Thoracic aorta (tissue), 2 donors: ENCODE measurements at regions not wholly inside any gene's neighbourhood (a gene's known extent, or its start where the extent isn't known, plus 50 kb on each side); places are given as distances from the start of the nearest gene placed in this dataset.

ENCODE experiments used
- ATAC-seq: fragments of 150-250 bp; one replicate; pipeline ENCODE4 v1.8.0; 2017; ENCODE audit warnings: low read depth; ENCODE audit not compliant: insufficient number of reproducible peaks, low FRiP score
- DNase-seq: peaks from one replicate; pipeline ENCODE4 v3.0.0-alpha.2; 2020; ENCODE audit warnings: low spot score
- H3K27ac ChIP-seq, 2 donors: fragments of 200-600 bp; sonication (generic); 1 replicate in 1 of 2; 2 replicates in 1 of 2; pipeline ENCODE4 v1.5.1; 2016; ENCODE audit warnings: mild to moderate bottlenecking in 2 of 2, moderate library complexity in 2 of 2
- H3K27me3 ChIP-seq: fragments of 200-600 bp; sonication (generic); replicated peaks from 2 replicates; pipeline ENCODE4 v1.6.0; 2016; ENCODE audit warnings: mild to moderate bottlenecking; ENCODE audit not compliant: insufficient read depth
- H3K36me3 ChIP-seq: fragments of 200-600 bp; sonication (generic); one replicate; pipeline ENCODE4 v1.5.1; 2016
- H3K4me1 ChIP-seq, 2 donors: fragments of 200-600 bp; sonication (generic); 1 replicate in 1 of 2; 2 replicates in 1 of 2; pipeline versions ENCODE4 v1.5.1 to v1.6.0; 2016; ENCODE audit warnings: low read depth in 2 of 2, mild to moderate bottlenecking in 1 of 2; ENCODE audit not compliant: control insufficient read depth in 1 of 2
- H3K4me3 ChIP-seq: fragments of 200-600 bp; sonication (generic); 2 replicates; pipeline ENCODE4 v1.5.1; 2016; ENCODE audit warnings: mild to moderate bottlenecking
- H3K9me3 ChIP-seq: fragments of 200-600 bp; sonication (generic); 2 replicates; pipeline ENCODE4 v1.5.1; 2016
- TF ChIP-seq, protein P1 (sequence below): fragments of 200-600 bp; sonication (generic); IDR thresholded peaks from one replicate; pipeline ENCODE4 v1.5.1; 2019; ENCODE audit warnings: antibody characterized with exemption

DNA sequence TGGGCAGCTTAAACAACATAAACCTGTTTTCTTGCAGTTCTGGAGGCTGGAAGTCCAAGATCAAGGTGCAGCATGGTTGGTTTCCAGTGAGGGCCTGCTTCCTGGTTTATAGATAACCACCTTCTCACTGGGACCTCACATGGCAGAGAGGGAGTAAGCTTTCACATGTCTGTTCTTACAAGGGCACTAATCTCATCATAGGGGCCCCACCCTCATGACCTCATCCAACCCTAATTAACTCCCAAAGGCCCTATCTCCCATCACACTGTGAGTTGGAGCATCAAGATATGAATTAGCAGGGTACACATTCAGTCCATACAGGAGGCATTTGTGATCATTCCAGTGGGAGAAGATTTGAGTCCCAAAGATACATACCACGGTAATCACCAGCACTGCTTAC, 50.5 kb upstream of the GRIN2A start:
- no peak for ATAC-seq
- no peak overlapping the region for H3K27ac ChIP-seq
- H3K4me3 ChIP-seq = no peak overlapping the region
- H3K9me3 ChIP-seq = peaks cover 10% of the 10 kb centered on the region
- no peaks in the 10 kb centered on the region for H3K4me1 ChIP-seq
- no peaks in the 10 kb centered on the region for H3K27me3 ChIP-seq
- no peaks in the 10 kb centered on the region for H3K36me3 ChIP-seq
- DNase-seq = no peak
- TF ChIP-seq, protein P1, sequence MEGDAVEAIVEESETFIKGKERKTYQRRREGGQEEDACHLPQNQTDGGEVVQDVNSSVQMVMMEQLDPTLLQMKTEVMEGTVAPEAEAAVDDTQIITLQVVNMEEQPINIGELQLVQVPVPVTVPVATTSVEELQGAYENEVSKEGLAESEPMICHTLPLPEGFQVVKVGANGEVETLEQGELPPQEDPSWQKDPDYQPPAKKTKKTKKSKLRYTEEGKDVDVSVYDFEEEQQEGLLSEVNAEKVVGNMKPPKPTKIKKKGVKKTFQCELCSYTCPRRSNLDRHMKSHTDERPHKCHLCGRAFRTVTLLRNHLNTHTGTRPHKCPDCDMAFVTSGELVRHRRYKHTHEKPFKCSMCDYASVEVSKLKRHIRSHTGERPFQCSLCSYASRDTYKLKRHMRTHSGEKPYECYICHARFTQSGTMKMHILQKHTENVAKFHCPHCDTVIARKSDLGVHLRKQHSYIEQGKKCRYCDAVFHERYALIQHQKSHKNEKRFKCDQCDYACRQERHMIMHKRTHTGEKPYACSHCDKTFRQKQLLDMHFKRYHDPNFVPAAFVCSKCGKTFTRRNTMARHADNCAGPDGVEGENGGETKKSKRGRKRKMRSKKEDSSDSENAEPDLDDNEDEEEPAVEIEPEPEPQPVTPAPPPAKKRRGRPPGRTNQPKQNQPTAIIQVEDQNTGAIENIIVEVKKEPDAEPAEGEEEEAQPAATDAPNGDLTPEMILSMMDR = no peak

DNA sequence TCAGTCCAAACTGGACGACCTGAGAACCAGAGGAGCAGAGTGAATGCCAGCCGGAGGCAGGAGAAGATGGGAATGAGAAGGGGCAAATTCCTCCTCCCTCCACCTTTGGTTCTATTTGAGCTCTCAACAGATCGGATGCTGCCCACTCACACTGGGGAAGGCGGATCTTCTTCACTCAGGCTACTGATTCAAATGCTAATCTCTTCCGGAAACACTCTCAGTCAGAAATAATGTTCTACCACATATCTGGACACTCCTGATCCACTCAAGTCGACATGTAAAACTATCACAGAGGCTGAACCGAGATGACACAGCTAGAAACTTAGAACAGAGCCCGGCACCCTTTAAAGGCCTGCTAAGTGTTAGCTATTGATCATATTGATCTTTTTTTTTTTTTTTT, 57.4 kb upstream of the GRIN2A start:
- no peak overlapping the region for H3K27ac ChIP-seq
- H3K4me1 ChIP-seq = no peaks in the 10 kb centered on the region
- no peaks in the 10 kb centered on the region for H3K36me3 ChIP-seq
- no peak overlapping the region for H3K4me3 ChIP-seq
- no peaks in the 10 kb centered on the region for H3K9me3 ChIP-seq
- DNase-seq = no peak
- TF ChIP-seq, protein P1 = no peak
- no peak for ATAC-seq
- H3K27me3 ChIP-seq = no peaks in the 10 kb centered on the region

DNA sequence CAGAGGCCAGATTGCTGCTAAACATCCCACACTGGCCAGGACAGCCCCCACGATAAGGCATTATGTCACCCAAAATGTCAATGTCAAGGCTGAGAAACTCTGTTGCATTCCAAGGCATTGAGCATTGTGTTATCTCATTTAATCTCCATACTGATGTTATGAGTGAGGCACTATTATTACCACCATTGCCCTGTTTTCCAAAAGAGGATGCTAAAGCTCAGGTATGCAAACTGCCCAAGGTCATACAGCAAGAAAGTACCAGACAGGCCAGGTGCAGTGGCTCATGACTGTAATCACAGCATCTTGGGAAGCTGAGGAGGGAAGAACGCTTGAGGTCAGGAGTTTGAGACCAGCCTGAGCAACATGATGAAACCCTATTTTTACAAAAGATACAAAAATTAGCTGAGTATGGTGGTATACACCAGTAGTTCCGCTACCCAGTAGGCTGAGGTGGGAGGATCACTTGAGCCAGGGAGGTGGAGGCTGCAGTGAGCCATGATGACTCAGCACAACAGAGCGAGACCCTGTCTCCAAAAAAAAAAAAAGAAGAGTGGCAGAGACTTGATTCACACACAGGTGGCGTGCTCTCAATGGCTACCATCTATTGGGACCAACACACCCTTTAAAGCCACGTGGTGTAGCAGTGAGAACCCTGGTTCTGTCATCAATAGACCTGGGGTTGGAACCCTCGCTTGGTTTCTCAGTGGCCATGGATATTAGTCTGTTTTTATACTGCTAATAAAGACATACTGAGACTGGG, 58.8 kb upstream of the GRIN2A start:
- H3K27ac ChIP-seq = no peak overlapping the region
- ATAC-seq (no peak), DNase-seq (no peak)
- H3K4me1 ChIP-seq = no peaks in the 10 kb centered on the region
- no peaks in the 10 kb centered on the region for H3K27me3 ChIP-seq
- TF ChIP-seq, protein P1 = no peak
- H3K9me3 ChIP-seq = no peaks in the 10 kb centered on the region
- no peak overlapping the region for H3K4me3 ChIP-seq
- H3K36me3 ChIP-seq = no peaks in the 10 kb centered on the region

DNA sequence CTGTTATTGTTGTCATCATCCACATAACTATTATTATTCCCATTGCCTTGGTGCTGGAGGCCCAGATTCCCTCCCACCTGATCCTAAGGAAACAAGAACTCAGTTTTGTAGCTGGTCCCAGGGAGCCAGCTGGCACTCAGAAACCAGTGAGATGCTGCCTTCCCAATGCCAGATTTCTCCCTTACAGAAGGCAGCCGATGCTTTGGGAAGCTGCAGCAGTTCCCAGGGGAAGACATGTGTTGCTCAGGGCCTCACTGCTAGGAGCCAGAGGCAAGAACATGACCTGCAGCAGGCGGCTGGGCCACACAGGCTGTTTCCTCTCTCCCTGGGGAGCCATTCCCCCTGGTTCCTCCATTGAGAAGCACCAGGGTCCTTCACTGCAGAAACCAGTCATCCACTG, 59.9 kb upstream of the GRIN2A start:
- H3K4me3 ChIP-seq = no peak overlapping the region
- DNase-seq (no peak), ATAC-seq (no peak)
- H3K27me3 ChIP-seq = no peaks in the 10 kb centered on the region
- no peak overlapping the region for H3K27ac ChIP-seq
- no peaks in the 10 kb centered on the region for H3K36me3 ChIP-seq
- TF ChIP-seq, protein P1 = no peak
- no peaks in the 10 kb centered on the region for H3K4me1 ChIP-seq
- H3K9me3 ChIP-seq = no peaks in the 10 kb centered on the region

DNA sequence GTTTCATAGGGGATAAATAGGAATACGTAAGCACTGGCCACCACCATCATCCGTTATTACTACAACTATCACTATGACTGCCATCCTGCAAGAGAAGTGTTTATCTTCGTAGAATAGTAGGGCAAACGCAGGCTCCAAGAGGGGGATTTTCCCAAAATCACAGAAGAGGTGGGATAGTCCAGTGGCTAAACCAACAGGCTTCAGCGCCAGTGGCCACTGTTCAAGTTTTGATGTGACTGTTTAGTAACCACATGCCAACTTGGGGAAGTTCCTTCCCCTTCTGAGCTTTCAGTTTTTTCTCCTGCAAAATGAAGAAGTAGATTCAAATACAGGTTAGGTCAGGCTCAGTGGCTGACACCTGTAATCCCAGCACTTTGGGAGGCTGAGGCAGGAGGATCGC, 60.7 kb upstream of the GRIN2A start:
- Histone ChIP-seq H3K4me3 (no peak overlapping the region), H3K27me3 (no peaks in the 10 kb centered on the region), H3K9me3 (no peaks in the 10 kb centered on the region), H3K27ac (no peak overlapping the region), H3K4me1 (no peaks in the 10 kb centered on the region), H3K36me3 (no peaks in the 10 kb centered on the region)
- TF ChIP-seq, protein P1 = no peak
- DNase-seq (no peak), ATAC-seq (no peak)
